ENCODE measurements at regions not wholly inside any gene's neighbourhood (a gene's known extent, or its start where the extent isn't known, plus 50 kb on each side); places are given as distances from the start of the nearest gene placed in this dataset.

GRCh38 chr11:130655300-130655699, 206.9 kb downstream of the ADAMTS15 start:
- Mint-ChIP-seq H3K9me3 (ENCODE audit: insufficient read depth) (no peaks in the 10 kb centered on the region), H3K27ac (no peak overlapping the region), H3K27me3 (peaks cover 11% of the 10 kb centered on the region), H3K4me1 (no peaks in the 10 kb centered on the region), H3K4me3 (no peak overlapping the region)
- ChIA-PET CTCF (no interaction called here), POLR2A (no interaction called here)
- no peak overlapping the region for H3K9ac ChIP-seq (ENCODE audit: low read length)
- intact Hi-C loops (cut with micrococcal nuclease) = no loop called here
- no peaks in the 10 kb centered on the region for H3K79me2 ChIP-seq (ENCODE audit: control insufficient read depth, insufficient read depth, low read length)
- H3K27ac ChIP-seq (ENCODE audit: low read length in 2 of 2) = no peak overlapping the region
- no peaks in the 10 kb centered on the region for H3K27me3 ChIP-seq (replicated peaks in 1 of 4; ENCODE audit: control extremely low read depth in 1 of 4, control insufficient read depth in 3 of 4, insufficient read depth in 4 of 4, low read length in 3 of 4)
- no peak overlapping the region for H3K4me3 ChIP-seq (ENCODE audit: control extremely low read depth in 1 of 5, extremely low read depth in 1 of 5, insufficient read depth in 1 of 5, low read depth in 2 of 5, low read length in 4 of 5)
- H4K20me1 ChIP-seq (ENCODE audit: control insufficient read depth, insufficient read depth, low read length, poor library complexity, severe bottlenecking) = no peaks in the 10 kb centered on the region
- DNase-seq = no peak
- H3K9me3 ChIP-seq (ENCODE audit: control extremely low read depth in 1 of 3, control insufficient read depth in 2 of 3, insufficient read depth in 1 of 3, low read length in 2 of 3) = no peaks in the 10 kb centered on the region
- H2AFZ ChIP-seq (ENCODE audit: insufficient read depth, low read depth, low read length, poor library complexity, severe bottlenecking) = no peak overlapping the region
- no peak overlapping the region for H3K4me2 ChIP-seq (replicated peaks; ENCODE audit: low read depth, low read length, poor library complexity, severe bottlenecking)
- no peaks in the 10 kb centered on the region for H3K4me1 ChIP-seq (ENCODE audit: control insufficient read depth in 2 of 2, insufficient read depth in 2 of 2, low read length in 2 of 2)
- no peaks in the 10 kb centered on the region for H3K36me3 ChIP-seq (replicated peaks in 1 of 2; ENCODE audit: control extremely low read depth in 1 of 2, control insufficient read depth in 1 of 2, extremely low read depth in 1 of 2, insufficient read depth in 2 of 2, low read length in 1 of 2)
- ATAC-seq (ENCODE audit: low read depth) = no peak
- TF ChIP-seq CTCF (IDR thresholded peaks at IDR 0.05) = no peak
- TF ChIP-seq EZH2 (IDR thresholded peaks at IDR 0.05; ENCODE audit: borderline replicate concordance, insufficient read depth, low read depth, low read length, poor library complexity, severe bottlenecking) = no peak
- 100% methylated on average over 1 of the region's 2 CpGs for WGBS (ENCODE audit: insufficient coverage)

- Histone ChIP-seq H3K27me3 (replicated peaks in 1 of 4; ENCODE audit: control extremely low read depth in 1 of 4, control insufficient read depth in 3 of 4, insufficient read depth in 4 of 4, low read length in 3 of 4) (no peaks in the 10 kb centered on the region), H3K9me3 (ENCODE audit: control extremely low read depth in 1 of 3, control insufficient read depth in 2 of 3, insufficient read depth in 1 of 3, low read length in 2 of 3) (no peaks in the 10 kb centered on the region), H3K4me1 (ENCODE audit: control insufficient read depth in 2 of 2, insufficient read depth in 2 of 2, low read length in 2 of 2) (no peaks in the 10 kb centered on the region), H3K27ac (ENCODE audit: low read length in 2 of 2) (no peak overlapping the region), H2AFZ (ENCODE audit: insufficient read depth, low read depth, low read length, poor library complexity, severe bottlenecking) (no peak overlapping the region), H3K79me2 (ENCODE audit: control insufficient read depth, insufficient read depth, low read length) (no peaks in the 10 kb centered on the region), H3K4me2 (replicated peaks; ENCODE audit: low read depth, low read length, poor library complexity, severe bottlenecking) (no peak overlapping the region), H3K9ac (ENCODE audit: low read length) (no peak overlapping the region), H3K36me3 (replicated peaks in 1 of 2; ENCODE audit: control extremely low read depth in 1 of 2, control insufficient read depth in 1 of 2, extremely low read depth in 1 of 2, insufficient read depth in 2 of 2, low read length in 1 of 2) (no peaks in the 10 kb centered on the region), H3K4me3 (ENCODE audit: control extremely low read depth in 1 of 5, extremely low read depth in 1 of 5, insufficient read depth in 1 of 5, low read depth in 2 of 5, low read length in 4 of 5) (no peak overlapping the region), H4K20me1 (ENCODE audit: control insufficient read depth, insufficient read depth, low read length, poor library complexity, severe bottlenecking) (no peaks in the 10 kb centered on the region)
- Mint-ChIP-seq H3K9me3 (ENCODE audit: insufficient read depth) (no peaks in the 10 kb centered on the region), H3K27me3 (peaks cover 8% of the 10 kb centered on the region), H3K27ac (no peak overlapping the region), H3K4me3 (no peak overlapping the region), H3K4me1 (no peaks in the 10 kb centered on the region)
- ATAC-seq (ENCODE audit: low read depth) = no peak
- ChIA-PET POLR2A (no interaction called here), CTCF (no interaction called here)
- no peak for TF ChIP-seq CTCF (IDR thresholded peaks at IDR 0.05)
- no peak for TF ChIP-seq EZH2 (IDR thresholded peaks at IDR 0.05; ENCODE audit: borderline replicate concordance, insufficient read depth, low read depth, low read length, poor library complexity, severe bottlenecking)
- intact Hi-C loops (cut with micrococcal nuclease) = no loop called here
- no CpG with 5 or more reads among the region's 1 CpG for WGBS (ENCODE audit: insufficient coverage)
- DNase-seq = no peak
These were observed 218.4 kb downstream of the ADAMTS15 start for GRCh38 chr11:130666781-130667251.

Measured in B cell (primary cell).